HCT116 (cell line): ENCODE measurements at regions not wholly inside any gene's neighbourhood (a gene's known extent, or its start where the extent isn't known, plus 50 kb on each side); places are given as distances from the start of the nearest gene placed in this dataset.

Experiments used
- ATAC-seq: fragments of 200-7000 bp; cut with Tn5 transposase; 2 replicates; pipeline ENCODE4 v1.9.1; 2020; ENCODE audit warnings: mild to moderate bottlenecking, moderate library complexity
- BruUV-seq: library from RNA; stranded (reverse); fragments of 400-500 nt; replicated peaks from 2 replicates; lab custom pipeline; 2021; lab: Mats Ljungman, UMichigan
- CTCF ChIA-PET: fragments of 300-600 bp; sonication (Branson Sonifier 250); formaldehyde crosslinking; loops from one replicate; lab custom pipeline; 2021; ENCODE audit warnings: antibody characterized with exemption; lab: Charles Lee
- POLR2A ChIA-PET: fragments of 300-600, 350-600 bp; sonication (Branson Sonifier 250); formaldehyde crosslinking; loops from one replicate; lab custom pipeline; 2021; ENCODE audit warnings: antibody characterized with exemption; lab: Charles Lee
- RAD21 ChIA-PET, 2 experiments: fragments of 300-600 bp; sonication (Branson Sonifier 250); formaldehyde crosslinking; loops; one replicate each; lab custom pipeline; 2023; ENCODE audit warnings: low total read pairs in 2 of 2; ENCODE audit not compliant: uncharacterized antibody in 2 of 2, unreplicated experiment in 2 of 2, low non-redundant PET in 1 of 2; lab: Charles Lee
- DNase-seq: peaks from one replicate; pipeline ENCODE4 v3.0.0-alpha.2; 2010; ENCODE audit warnings: low read depth, low spot score
- H2AFZ ChIP-seq: fragments of 200-600 bp; shearing (Covaris generic), sonication (generic); 2 replicates; pipeline ENCODE4 v1.6.1; 2017; ENCODE audit warnings: low read depth, mixed run types, mixed read lengths, antibody characterized with exemption, low read length; ENCODE audit not compliant: poor library complexity, severe bottlenecking
- H3K27ac ChIP-seq: 2 replicates; pipeline ENCODE4 v1.5.1; 2012; ENCODE audit warnings: low read depth, low read length
- H3K27me3 ChIP-seq: fragments of 200-600 bp; sonication (generic); 2 replicates; pipeline ENCODE4 v1.6.1; 2016; ENCODE audit warnings: mixed run types, low read length, mixed read lengths; ENCODE audit not compliant: insufficient read depth
- H3K36me3 ChIP-seq, 2 experiments: fragments of 200-500 bp in 1 of 2; fragments of 200-600 bp in 1 of 2; sonication (Bioruptor generic) in 1 of 2; sonication (generic) in 1 of 2; 2 replicates each; pipeline versions ENCODE4 v1.5.1 to v1.6.1; 2014 to 2016; ENCODE audit warnings: low read length in 2 of 2, inconsistent platforms in 1 of 2, mixed read lengths in 1 of 2, mixed run types in 1 of 2; ENCODE audit not compliant: insufficient read depth in 2 of 2, control insufficient read depth in 1 of 2
- H3K4me1 ChIP-seq, 2 experiments: fragments of 200-600 bp in 1 of 2; sonication (generic) in 1 of 2; 2 replicates each; pipeline versions ENCODE4 v1.5.1 to v1.6.1; 2012 to 2017; ENCODE audit warnings: low read length in 2 of 2, inconsistent platforms in 1 of 2, mild to moderate bottlenecking in 1 of 2, mixed read lengths in 1 of 2, mixed run types in 1 of 2, moderate library complexity in 1 of 2; ENCODE audit not compliant: insufficient read depth in 2 of 2, control insufficient read depth in 1 of 2
- H3K4me2 ChIP-seq: fragments of 200-600 bp; sonication (generic); 2 replicates; pipeline ENCODE4 v1.6.1; 2017; ENCODE audit warnings: mixed run types, low read length, mixed read lengths
- H3K4me3 ChIP-seq, 2 experiments: fragments of 200-600 bp in 1 of 2; sonication (generic) in 1 of 2; replicated peaks in 1 of 2; 2 replicates each; pipeline ENCODE4 v1.5.1; 2011 to 2016; ENCODE audit warnings: low read length in 2 of 2, control low read depth in 1 of 2, low read depth in 1 of 2, mild to moderate bottlenecking in 1 of 2, mixed read lengths in 1 of 2, mixed run types in 1 of 2
- H3K79me2 ChIP-seq: fragments of 200-600 bp; sonication (generic); 2 replicates; pipeline ENCODE4 v1.6.1; 2017; ENCODE audit warnings: mild to moderate bottlenecking, mixed run types, low read length, moderate library complexity, mixed read lengths; ENCODE audit not compliant: insufficient read depth
- H3K9ac ChIP-seq: fragments of 200-600 bp; sonication (generic); 2 replicates; pipeline ENCODE4 v1.6.1; 2016; ENCODE audit warnings: low read length, mixed read lengths
- H3K9me2 ChIP-seq: fragments of 200-600 bp; sonication (generic), shearing (Covaris generic); 2 replicates; pipeline ENCODE4 v1.6.1; 2017; ENCODE audit warnings: mixed run types, mild to moderate bottlenecking, moderate library complexity; ENCODE audit not compliant: insufficient read depth
- H3K9me3 ChIP-seq, 2 experiments: fragments of 200-500 bp in 1 of 2; fragments of 200-600 bp in 1 of 2; sonication (Bioruptor generic) in 1 of 2; sonication (generic) in 1 of 2; 2 replicates each; pipeline ENCODE4 v1.6.1; 2014 to 2017; ENCODE audit warnings: low read length in 2 of 2, mixed read lengths in 2 of 2, inconsistent platforms in 1 of 2, low read depth in 1 of 2, mild to moderate bottlenecking in 1 of 2, mixed run types in 1 of 2, moderate library complexity in 1 of 2; ENCODE audit not compliant: control insufficient read depth in 1 of 2, insufficient read depth in 1 of 2
- H4K20me1 ChIP-seq: fragments of 200-600 bp; sonication (generic), shearing (Covaris generic); 2 replicates; pipeline ENCODE4 v1.6.1; 2017; ENCODE audit warnings: mixed run types, mild to moderate bottlenecking, moderate library complexity; ENCODE audit not compliant: insufficient read depth
- CBX3 ChIP-seq: IDR thresholded peaks from 2 replicates; pipeline ENCODE4 v1.6.1; 2012; ENCODE audit warnings: low read depth
- EGR1 ChIP-seq: IDR thresholded peaks from 2 replicates; pipeline ENCODE4 v1.6.1; 2012; ENCODE audit warnings: low read depth
- EZH2 ChIP-seq: fragments of 200-600 bp; sonication (generic); IDR thresholded peaks from 2 replicates; pipeline ENCODE4 v1.6.1; 2017; ENCODE audit warnings: antibody characterized with exemption, mixed run types
- EZH2phosphoT487 ChIP-seq: fragments of 200-600 bp; IDR thresholded peaks from 2 replicates; pipeline ENCODE4 v1.6.1; 2018; ENCODE audit warnings: antibody characterized with exemption, borderline replicate concordance
- FOSL1 ChIP-seq: IDR thresholded peaks from 2 replicates; pipeline ENCODE4 v1.6.1; 2012; ENCODE audit warnings: low read depth
- JUND ChIP-seq: IDR thresholded peaks from 2 replicates; pipeline ENCODE4 v1.6.1; 2012
- MAX ChIP-seq: IDR thresholded peaks from 2 replicates; pipeline ENCODE4 v1.6.1; 2012
- RAD21 ChIP-seq: IDR thresholded peaks from 2 replicates; pipeline ENCODE4 v1.6.1; 2012; ENCODE audit warnings: low read depth, mild to moderate bottlenecking
- SIN3A ChIP-seq: IDR thresholded peaks from 2 replicates; pipeline ENCODE4 v1.6.1; 2012; ENCODE audit warnings: low read depth
- SP1 ChIP-seq: IDR thresholded peaks from 2 replicates; pipeline ENCODE4 v1.6.1; 2012; ENCODE audit warnings: low read depth
- TCF7L2 ChIP-seq: IDR thresholded peaks from 2 replicates; pipeline ENCODE4 v1.7.0; 2011; ENCODE audit warnings: borderline replicate concordance, inconsistent platforms; ENCODE audit not compliant: insufficient read depth, insufficient read length; ENCODE audit errors: extremely low read depth
- YY1 ChIP-seq: IDR thresholded peaks from 2 replicates; pipeline ENCODE4 v1.6.1; 2011; ENCODE audit warnings: low read length, low read depth, moderate library complexity, mild to moderate bottlenecking; ENCODE audit not compliant: insufficient replicate concordance; ENCODE audit errors: extremely low read depth
- ZBTB33 ChIP-seq: IDR thresholded peaks from 2 replicates; pipeline ENCODE4 v1.6.1; 2011; ENCODE audit warnings: mild to moderate bottlenecking, low read length, moderate library complexity; ENCODE audit not compliant: insufficient replicate concordance; ENCODE audit errors: extremely low read depth
- ZFX ChIP-seq: fragments of 450-650 bp; IDR thresholded peaks from 2 replicates; pipeline ENCODE4 v1.6.1; 2017
- ZNF274 ChIP-seq: fragments of 200-500 bp; sonication (Bioruptor generic); IDR thresholded peaks from 2 replicates; pipeline ENCODE4 v1.6.1; 2014; ENCODE audit warnings: mild to moderate bottlenecking, low read depth, low read length, inconsistent platforms
- intact Hi-C: fragments of 100-400 bp; cut with micrococcal nuclease; formaldehyde crosslinking; loops from 2 replicates; pipeline ENCODE4 v1.10.0; 2022
- TF ChIP-seq, protein P1 (sequence below): IDR thresholded peaks from 2 replicates; pipeline ENCODE4 v1.6.1; 2012

GRCh38 chr14:85438001-85438400 is 91.9 kb upstream of the FLRT2 start (continued):
- no peak for TF ChIP-seq EGR1
- TF ChIP-seq RAD21: no peak

DNA sequence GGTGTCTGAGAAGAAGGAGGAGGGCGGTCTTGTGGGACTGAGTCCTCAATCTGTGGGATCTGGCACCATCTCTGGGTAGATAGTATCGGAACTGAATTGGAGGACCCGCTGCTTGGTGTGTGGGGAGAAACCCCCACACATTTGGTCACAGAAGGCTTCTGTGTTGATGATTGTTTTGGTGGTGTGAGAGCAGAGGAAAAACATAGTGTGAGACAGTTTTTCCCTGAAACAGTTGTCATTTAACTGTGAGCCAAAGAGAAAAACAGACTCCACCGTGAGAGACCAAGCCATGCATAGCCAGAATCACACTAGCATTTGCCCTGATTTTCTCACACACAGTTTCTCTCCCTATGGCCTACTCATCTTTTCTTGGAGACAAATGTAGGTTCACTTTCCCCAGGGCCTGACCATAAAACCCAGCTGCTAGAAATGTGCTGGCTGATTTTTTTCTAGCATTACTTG is 91.4 kb upstream of the FLRT2 start:
- Histone ChIP-seq H3K27me3 (no peaks in the 10 kb centered on the region), H3K4me2 (no peak overlapping the region), H2AFZ (no peak overlapping the region), H3K4me3 (no peak overlapping the region), H3K4me1 (no peaks in the 10 kb centered on the region), H3K9me3 (peaks cover 0 to 15% of the 10 kb centered on the region in 2 experiments; a peak in 2 of 4 replicates), H3K79me2 (no peaks in the 10 kb centered on the region), H3K9ac (no peak overlapping the region), H4K20me1 (no peaks in the 10 kb centered on the region), H3K36me3 (no peaks in the 10 kb centered on the region), H3K9me2 (no peaks in the 10 kb centered on the region), H3K27ac (no peak overlapping the region)
- ChIA-PET CTCF (no interaction called here), POLR2A (no interaction called here), RAD21 (no interaction called here)
- TF ChIP-seq TCF7L2: no peak
- TF ChIP-seq RAD21: no peak
- TF ChIP-seq, protein P1, sequence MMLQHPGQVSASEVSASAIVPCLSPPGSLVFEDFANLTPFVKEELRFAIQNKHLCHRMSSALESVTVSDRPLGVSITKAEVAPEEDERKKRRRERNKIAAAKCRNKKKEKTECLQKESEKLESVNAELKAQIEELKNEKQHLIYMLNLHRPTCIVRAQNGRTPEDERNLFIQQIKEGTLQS: no peak
- no peak for TF ChIP-seq CBX3
- TF ChIP-seq ZBTB33: no peak
- no peak for TF ChIP-seq EZH2
- no peak for TF ChIP-seq SP1
- no peak for TF ChIP-seq FOSL1
- TF ChIP-seq YY1: no peak
- TF ChIP-seq ZNF274: no peak
- TF ChIP-seq SIN3A: no peak
- TF ChIP-seq EZH2phosphoT487: no peak
- no peak for TF ChIP-seq ZFX
- TF ChIP-seq MAX: no peak
- TF ChIP-seq JUND: no peak
- no peak for DNase-seq
- no TSS peak for BruUV-seq
- intact Hi-C loops: no loop called here
- no peak for ATAC-seq
